ENCODE measurements at regions not wholly inside any gene's neighbourhood (a gene's known extent, or its start where the extent isn't known, plus 50 kb on each side); places are given as distances from the start of the nearest gene placed in this dataset.
"Not testable (repeated sequence)": the region's sequence is repeated elsewhere in the genome, so short reads cannot be mapped to it uniquely, and the experiment has no call there.

DNA sequence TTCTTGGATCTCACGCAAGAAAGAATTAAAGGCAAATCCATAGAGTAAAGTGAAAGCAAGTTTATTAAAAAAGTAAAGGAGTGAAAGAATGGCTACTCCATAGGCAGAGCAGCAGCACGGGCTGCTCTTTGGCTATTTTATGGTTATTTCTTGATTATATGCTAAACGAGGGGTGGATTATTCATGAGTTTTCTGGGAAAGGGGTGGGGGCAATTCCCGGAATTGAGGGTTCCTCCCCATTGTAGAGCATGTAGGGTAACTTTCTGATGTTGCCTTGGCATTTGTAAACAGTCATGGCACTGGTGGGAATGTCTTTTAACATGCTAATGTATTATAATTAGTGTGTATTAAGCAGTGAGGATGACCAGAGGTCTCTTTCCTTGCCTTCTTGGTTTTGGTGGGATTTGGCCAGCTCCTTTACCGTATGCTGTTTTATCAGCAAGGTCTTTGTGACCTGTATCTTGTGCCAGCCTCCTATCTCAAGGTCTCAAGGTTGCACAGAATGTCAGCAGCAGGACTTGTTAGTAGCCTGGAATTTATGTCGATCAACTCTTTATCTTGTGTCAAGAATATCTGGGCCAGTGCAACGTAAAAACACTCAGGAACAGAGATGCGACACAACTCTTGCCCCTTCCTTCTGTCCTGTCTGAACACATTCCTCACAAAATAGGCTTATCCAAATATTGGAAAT is 931.4 kb downstream of the QKI start:
- Histone ChIP-seq H3K4me3 (no peak overlapping the region), H3K4me1 (no peaks in the 10 kb centered on the region), H3K27me3 (no peaks in the 10 kb centered on the region), H3K9me3 (no peaks in the 10 kb centered on the region), H3K27ac (no peak overlapping the region), H3K36me3 (no peaks in the 10 kb centered on the region)
- DNase-seq (ENCODE audit: extremely low spot score in 2 of 2): no peak
- TF ChIP-seq, protein P1, sequence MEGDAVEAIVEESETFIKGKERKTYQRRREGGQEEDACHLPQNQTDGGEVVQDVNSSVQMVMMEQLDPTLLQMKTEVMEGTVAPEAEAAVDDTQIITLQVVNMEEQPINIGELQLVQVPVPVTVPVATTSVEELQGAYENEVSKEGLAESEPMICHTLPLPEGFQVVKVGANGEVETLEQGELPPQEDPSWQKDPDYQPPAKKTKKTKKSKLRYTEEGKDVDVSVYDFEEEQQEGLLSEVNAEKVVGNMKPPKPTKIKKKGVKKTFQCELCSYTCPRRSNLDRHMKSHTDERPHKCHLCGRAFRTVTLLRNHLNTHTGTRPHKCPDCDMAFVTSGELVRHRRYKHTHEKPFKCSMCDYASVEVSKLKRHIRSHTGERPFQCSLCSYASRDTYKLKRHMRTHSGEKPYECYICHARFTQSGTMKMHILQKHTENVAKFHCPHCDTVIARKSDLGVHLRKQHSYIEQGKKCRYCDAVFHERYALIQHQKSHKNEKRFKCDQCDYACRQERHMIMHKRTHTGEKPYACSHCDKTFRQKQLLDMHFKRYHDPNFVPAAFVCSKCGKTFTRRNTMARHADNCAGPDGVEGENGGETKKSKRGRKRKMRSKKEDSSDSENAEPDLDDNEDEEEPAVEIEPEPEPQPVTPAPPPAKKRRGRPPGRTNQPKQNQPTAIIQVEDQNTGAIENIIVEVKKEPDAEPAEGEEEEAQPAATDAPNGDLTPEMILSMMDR (IDR thresholded peaks at IDR 0.05): no peak
- TF ChIP-seq POLR2A (IDR thresholded peaks at IDR 0.05) (no peak), POLR2AphosphoS5 (IDR thresholded peaks at IDR 0.05; ENCODE audit: insufficient read depth in 1 of 2, low read depth in 1 of 2) (no peak)
- intact Hi-C loops (cut with DNase I): no loop called here

- TF ChIP-seq POLR2A (IDR thresholded peaks at IDR 0.05): no peak
- TF ChIP-seq, protein P1 (IDR thresholded peaks at IDR 0.05): no peak
- no peak for TF ChIP-seq POLR2AphosphoS5 (IDR thresholded peaks at IDR 0.05; ENCODE audit: insufficient read depth in 1 of 2, low read depth in 1 of 2)
- no peaks in the 10 kb centered on the region for H3K27me3 ChIP-seq
- intact Hi-C loops (cut with DNase I): no loop called here
- H3K4me1 ChIP-seq: no peaks in the 10 kb centered on the region
- no peaks in the 10 kb centered on the region for H3K9me3 ChIP-seq
- DNase-seq (ENCODE audit: extremely low spot score in 2 of 2): no peak
- no peak overlapping the region for H3K4me3 ChIP-seq
- H3K27ac ChIP-seq: no peak overlapping the region
- no peaks in the 10 kb centered on the region for H3K36me3 ChIP-seq
Observed at GRCh38 chr6:164345327-164345726, 930.8 kb downstream of the QKI start.

DNA sequence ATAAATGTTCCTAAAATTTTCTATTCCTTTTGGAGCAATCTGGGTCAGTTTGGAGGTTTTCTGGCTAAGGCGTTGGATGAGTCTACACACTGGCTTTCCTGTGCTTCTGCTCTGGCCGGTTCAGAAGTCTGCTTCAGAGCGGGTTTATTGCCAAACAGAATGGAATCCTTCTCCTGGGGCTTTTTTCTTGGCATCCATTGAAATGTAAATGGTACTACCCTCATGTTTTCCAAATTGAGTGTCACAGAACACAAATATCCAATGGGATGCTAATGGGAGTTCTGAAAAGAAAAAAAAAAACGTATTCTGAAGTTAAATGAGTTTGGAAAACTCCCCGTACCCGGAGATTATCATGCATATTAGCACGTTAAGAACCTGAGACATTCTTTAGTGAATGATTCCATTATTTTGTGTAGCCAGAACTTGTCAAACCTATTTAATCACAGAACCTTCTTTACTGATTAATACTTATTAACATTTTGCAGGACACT is 930.3 kb downstream of the QKI start:
- Histone ChIP-seq H3K27me3 (no peaks in the 10 kb centered on the region), H3K4me1 (no peaks in the 10 kb centered on the region), H3K36me3 (no peaks in the 10 kb centered on the region), H3K27ac (no peak overlapping the region), H3K4me3 (no peak overlapping the region), H3K9me3 (no peaks in the 10 kb centered on the region)
- no peak for DNase-seq (ENCODE audit: extremely low spot score in 2 of 2)
- intact Hi-C loops (cut with DNase I): no loop called here
- TF ChIP-seq POLR2AphosphoS5 (IDR thresholded peaks at IDR 0.05; ENCODE audit: insufficient read depth in 1 of 2, low read depth in 1 of 2) (no peak), POLR2A (IDR thresholded peaks at IDR 0.05) (no peak)
- TF ChIP-seq, protein P1 (IDR thresholded peaks at IDR 0.05): no peak

- H3K27ac ChIP-seq; DNase-seq (ENCODE audit: extremely low spot score in 2 of 2); H3K4me1 ChIP-seq; H3K36me3 ChIP-seq; H3K27me3 ChIP-seq; H3K4me3 ChIP-seq; intact Hi-C loops (cut with DNase I); H3K9me3 ChIP-seq: not testable (repeated sequence)
Observed at GRCh38 chr6:164339442-164339841, 924.9 kb downstream of the QKI start.

- no peaks in the 10 kb centered on the region for H3K4me1 ChIP-seq
- H3K4me3 ChIP-seq: no peak overlapping the region
- H3K27ac ChIP-seq: no peak overlapping the region
- intact Hi-C loops (cut with DNase I): no loop called here
- no peaks in the 10 kb centered on the region for H3K9me3 ChIP-seq
- TF ChIP-seq POLR2A (IDR thresholded peaks at IDR 0.05): no peak
- no peak for TF ChIP-seq POLR2AphosphoS5 (IDR thresholded peaks at IDR 0.05; ENCODE audit: insufficient read depth in 1 of 2, low read depth in 1 of 2)
- TF ChIP-seq, protein P1 (IDR thresholded peaks at IDR 0.05): no peak
- H3K27me3 ChIP-seq: no peaks in the 10 kb centered on the region
- no peaks in the 10 kb centered on the region for H3K36me3 ChIP-seq
- DNase-seq (ENCODE audit: extremely low spot score in 2 of 2): no peak
Observed at GRCh38 chr6:164337925-164338397, 923.4 kb downstream of the QKI start.
